ENCODE measurements at regions not wholly inside any gene's neighbourhood (a gene's known extent, or its start where the extent isn't known, plus 50 kb on each side); places are given as distances from the start of the nearest gene placed in this dataset.
"Not testable (repeated sequence)": the region's sequence is repeated elsewhere in the genome, so short reads cannot be mapped to it uniquely, and the experiment has no call there.

- no peaks in the 10 kb centered on the region for H3K79me2 ChIP-seq (ENCODE audit: insufficient read depth, low read depth)
- H3K4me1 ChIP-seq (ENCODE audit: low read depth, poor library complexity, severe bottlenecking) = no peaks in the 10 kb centered on the region
- H2AFZ ChIP-seq (ENCODE audit: low read depth) = no peak overlapping the region
- TF ChIP-seq CTCF (conservative IDR thresholded peaks at IDR 0.05; ENCODE audit: low read depth, low read length) = no peak
- no peak overlapping the region for H3K27ac ChIP-seq
- H3K4me3 ChIP-seq (IDR thresholded peaks at IDR 0.05; ENCODE audit: insufficient read depth, low read depth, low read length) = no peak overlapping the region
- no peaks in the 10 kb centered on the region for H3K36me3 ChIP-seq (ENCODE audit: insufficient read depth)
- H4K20me1 ChIP-seq (ENCODE audit: insufficient read depth) = no peaks in the 10 kb centered on the region
- no peak overlapping the region for H3K4me2 ChIP-seq
- H3K27me3 ChIP-seq (ENCODE audit: insufficient read depth, low read depth) = no peaks in the 10 kb centered on the region
- H3K9ac ChIP-seq = no peak overlapping the region
Observed at GRCh38 chr6:86744048-86744447, 193.3 kb upstream of the HTR1E start.

- Histone ChIP-seq H3K79me2 (ENCODE audit: insufficient read depth, low read depth) (no peaks in the 10 kb centered on the region), H3K27me3 (ENCODE audit: insufficient read depth, low read depth) (no peaks in the 10 kb centered on the region), H3K4me3 (IDR thresholded peaks at IDR 0.05; ENCODE audit: insufficient read depth, low read depth, low read length) (no peak overlapping the region), H3K4me2 (no peak overlapping the region), H2AFZ (ENCODE audit: low read depth) (no peak overlapping the region), H3K4me1 (ENCODE audit: low read depth, poor library complexity, severe bottlenecking) (no peaks in the 10 kb centered on the region), H3K36me3 (ENCODE audit: insufficient read depth) (no peaks in the 10 kb centered on the region), H4K20me1 (ENCODE audit: insufficient read depth) (no peaks in the 10 kb centered on the region), H3K9ac (no peak overlapping the region), H3K27ac (no peak overlapping the region)
- TF ChIP-seq CTCF (conservative IDR thresholded peaks at IDR 0.05; ENCODE audit: low read depth, low read length) = no peak
Observed at GRCh38 chr6:86738078-86738477, 199.2 kb upstream of the HTR1E start.

- not testable (repeated sequence) for H3K27me3 ChIP-seq (ENCODE audit: insufficient read depth, low read depth); H3K79me2 ChIP-seq (ENCODE audit: insufficient read depth, low read depth); H3K4me2 ChIP-seq; H4K20me1 ChIP-seq (ENCODE audit: insufficient read depth); H3K4me1 ChIP-seq (ENCODE audit: low read depth, poor library complexity, severe bottlenecking); H3K27ac ChIP-seq; H3K4me3 ChIP-seq (IDR thresholded peaks at IDR 0.05; ENCODE audit: insufficient read depth, low read depth, low read length); H3K9ac ChIP-seq; H2AFZ ChIP-seq (ENCODE audit: low read depth); H3K36me3 ChIP-seq (ENCODE audit: insufficient read depth)
Observed at GRCh38 chr6:86731631-86732030, 205.7 kb upstream of the HTR1E start.

GRCh38 chr6:86730772-86731171, 206.6 kb upstream of the HTR1E start:
- H2AFZ ChIP-seq (ENCODE audit: low read depth); H3K36me3 ChIP-seq (ENCODE audit: insufficient read depth); H3K4me1 ChIP-seq (ENCODE audit: low read depth, poor library complexity, severe bottlenecking); H3K79me2 ChIP-seq (ENCODE audit: insufficient read depth, low read depth); H4K20me1 ChIP-seq (ENCODE audit: insufficient read depth); H3K4me2 ChIP-seq; H3K27ac ChIP-seq; H3K4me3 ChIP-seq (IDR thresholded peaks at IDR 0.05; ENCODE audit: insufficient read depth, low read depth, low read length); H3K9ac ChIP-seq; H3K27me3 ChIP-seq (ENCODE audit: insufficient read depth, low read depth): not testable (repeated sequence)

GRCh38 chr6:86730216-86730615, 207.1 kb upstream of the HTR1E start:
- H3K27ac ChIP-seq = no peak overlapping the region
- H3K27me3 ChIP-seq (ENCODE audit: insufficient read depth, low read depth) = no peaks in the 10 kb centered on the region
- H4K20me1 ChIP-seq (ENCODE audit: insufficient read depth) = no peaks in the 10 kb centered on the region
- H3K4me1 ChIP-seq (ENCODE audit: low read depth, poor library complexity, severe bottlenecking) = no peaks in the 10 kb centered on the region
- H3K4me2 ChIP-seq = no peak overlapping the region
- TF ChIP-seq CTCF (conservative IDR thresholded peaks at IDR 0.05; ENCODE audit: low read depth, low read length) = no peak
- H3K4me3 ChIP-seq (IDR thresholded peaks at IDR 0.05; ENCODE audit: insufficient read depth, low read depth, low read length) = no peak overlapping the region
- no peak overlapping the region for H3K9ac ChIP-seq
- H3K79me2 ChIP-seq (ENCODE audit: insufficient read depth, low read depth) = no peaks in the 10 kb centered on the region
- no peak overlapping the region for H2AFZ ChIP-seq (ENCODE audit: low read depth)
- no peaks in the 10 kb centered on the region for H3K36me3 ChIP-seq (ENCODE audit: insufficient read depth)

All from KMS-11 (cell line).